Activated T-helper 2 cell treated with anti-CD3 and anti-CD28 coated beads, Interferon-gamma antibody, Interleukin-2, Interleukin-4, amounts not matched to agents 10 μg/mL and 5 μg/mL and 100 μg/mL, durations not matched to agents 14 hours and 24 hours and 36 hours (primary cell): ENCODE measurements at regions not wholly inside any gene's neighbourhood (a gene's known extent, or its start where the extent isn't known, plus 50 kb on each side); places are given as distances from the start of the nearest gene placed in this dataset.

ENCODE experiments used
- DNase-seq: peaks from one replicate; pipeline ENCODE4 v3.0.0; 2021; ENCODE audit warnings: low spot score
- H3K27ac Mint-ChIP-seq: one replicate; pipeline ENCODE4 v1.8.0; 2021; ENCODE audit warnings: mixed read lengths
- H3K27me3 Mint-ChIP-seq: one replicate; pipeline ENCODE4 v1.8.0; 2021; ENCODE audit warnings: low read depth, mixed read lengths
- H3K36me3 Mint-ChIP-seq: one replicate; pipeline ENCODE4 v1.8.0; 2021; ENCODE audit warnings: low read depth, mixed read lengths
- H3K4me1 Mint-ChIP-seq: one replicate; pipeline ENCODE4 v1.8.0; 2021; ENCODE audit warnings: low read depth, mixed read lengths
- H3K4me3 Mint-ChIP-seq: one replicate; pipeline ENCODE4 v1.8.0; 2021; ENCODE audit warnings: low read depth, mild to moderate bottlenecking, moderate library complexity, mixed read lengths
- H3K9me3 Mint-ChIP-seq: one replicate; pipeline ENCODE4 v1.8.0; 2021; ENCODE audit warnings: mixed read lengths
- intact Hi-C: fragments of 100-400 bp; cut with micrococcal nuclease; formaldehyde crosslinking; loops from one replicate; pipeline ENCODE4 v1.15.1; 2023

- Mint-ChIP-seq H3K4me3 (no peak overlapping the region), H3K4me1 (peaks cover 27% of the 10 kb centered on the region), H3K9me3 (no peaks in the 10 kb centered on the region), H3K36me3 (peaks cover 4% of the 10 kb centered on the region), H3K27me3 (no peaks in the 10 kb centered on the region), H3K27ac (peak overlapping the region; percentile 82)
- no peak for DNase-seq
- intact Hi-C loops = loop anchor here (1.0 to 5.0 kb wide), 3 partner anchors 71 to 247 kb away; no protein-coding TSS in a partner anchor
These were observed 74.8 kb upstream of the RIOK3 start for GRCh38 chr18:23378302-23378686.

DNA sequence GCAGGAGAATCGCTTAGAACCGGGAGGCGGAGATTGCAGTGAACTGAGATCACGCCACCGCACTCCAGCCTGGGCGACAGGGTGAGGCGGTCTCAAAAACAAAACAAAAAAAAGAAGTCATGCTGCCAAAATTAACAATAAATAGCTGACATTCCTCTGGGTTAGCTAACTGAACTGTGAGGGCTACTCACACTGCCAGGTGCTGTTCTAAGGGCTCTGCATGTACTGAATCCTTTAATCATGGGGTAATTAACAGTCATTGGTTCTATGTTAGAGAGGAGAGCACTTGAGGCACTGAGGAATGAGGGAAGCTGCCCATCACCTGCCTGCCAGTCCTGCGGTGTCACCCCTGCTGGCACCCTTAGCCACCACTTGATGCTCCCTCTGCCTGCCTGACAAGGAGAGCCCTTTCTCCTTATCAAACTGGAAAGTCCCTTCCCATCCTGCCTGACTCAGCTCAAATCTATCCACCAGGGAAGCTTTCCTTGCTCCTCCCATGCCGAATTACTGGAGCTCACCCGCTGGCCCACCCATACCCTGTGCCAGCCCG, 73.0 kb upstream of the RIOK3 start:
- H3K9me3 Mint-ChIP-seq = no peaks in the 10 kb centered on the region
- peaks cover 35% of the 10 kb centered on the region for H3K4me1 Mint-ChIP-seq
- intact Hi-C loops = no loop called here
- H3K27ac Mint-ChIP-seq = no peak overlapping the region
- H3K4me3 Mint-ChIP-seq = no peak overlapping the region
- no peak for DNase-seq
- no peaks in the 10 kb centered on the region for H3K27me3 Mint-ChIP-seq
- H3K36me3 Mint-ChIP-seq = peaks cover 8% of the 10 kb centered on the region

- intact Hi-C loops = no loop called here
- Mint-ChIP-seq H3K4me3 (no peak overlapping the region), H3K27me3 (no peaks in the 10 kb centered on the region), H3K4me1 (peaks cover 41% of the 10 kb centered on the region), H3K9me3 (no peaks in the 10 kb centered on the region), H3K36me3 (peaks cover 13% of the 10 kb centered on the region), H3K27ac (no peak overlapping the region)
- no peak for DNase-seq
These were observed 72.3 kb upstream of the RIOK3 start for GRCh38 chr18:23380817-23381216.

DNA sequence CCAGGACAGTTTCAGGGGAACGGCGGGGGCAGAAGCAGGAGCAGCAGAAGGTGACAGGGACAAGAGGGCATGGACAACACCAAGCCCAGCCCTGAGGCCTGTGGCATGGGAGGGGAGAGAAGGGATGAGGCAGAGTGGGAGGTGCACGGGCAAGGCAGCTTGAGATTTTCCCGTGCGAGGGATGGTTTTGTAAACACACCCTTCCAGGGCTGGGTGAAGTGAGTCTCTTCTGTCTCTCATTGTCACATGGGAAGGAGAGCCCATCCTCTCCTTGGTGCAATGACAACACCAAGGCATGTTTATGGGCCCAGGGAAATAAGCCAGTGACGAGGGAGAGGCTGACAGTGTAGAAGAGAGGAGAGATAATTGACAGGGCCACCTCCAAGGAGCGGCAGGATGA, 69.6 kb upstream of the RIOK3 start:
- Mint-ChIP-seq H3K4me1 (peaks cover 26% of the 10 kb centered on the region), H3K9me3 (no peaks in the 10 kb centered on the region), H3K27ac (no peak overlapping the region), H3K4me3 (no peak overlapping the region), H3K27me3 (no peaks in the 10 kb centered on the region), H3K36me3 (peaks cover 13% of the 10 kb centered on the region)
- intact Hi-C loops = no loop called here
- no peak for DNase-seq

DNA sequence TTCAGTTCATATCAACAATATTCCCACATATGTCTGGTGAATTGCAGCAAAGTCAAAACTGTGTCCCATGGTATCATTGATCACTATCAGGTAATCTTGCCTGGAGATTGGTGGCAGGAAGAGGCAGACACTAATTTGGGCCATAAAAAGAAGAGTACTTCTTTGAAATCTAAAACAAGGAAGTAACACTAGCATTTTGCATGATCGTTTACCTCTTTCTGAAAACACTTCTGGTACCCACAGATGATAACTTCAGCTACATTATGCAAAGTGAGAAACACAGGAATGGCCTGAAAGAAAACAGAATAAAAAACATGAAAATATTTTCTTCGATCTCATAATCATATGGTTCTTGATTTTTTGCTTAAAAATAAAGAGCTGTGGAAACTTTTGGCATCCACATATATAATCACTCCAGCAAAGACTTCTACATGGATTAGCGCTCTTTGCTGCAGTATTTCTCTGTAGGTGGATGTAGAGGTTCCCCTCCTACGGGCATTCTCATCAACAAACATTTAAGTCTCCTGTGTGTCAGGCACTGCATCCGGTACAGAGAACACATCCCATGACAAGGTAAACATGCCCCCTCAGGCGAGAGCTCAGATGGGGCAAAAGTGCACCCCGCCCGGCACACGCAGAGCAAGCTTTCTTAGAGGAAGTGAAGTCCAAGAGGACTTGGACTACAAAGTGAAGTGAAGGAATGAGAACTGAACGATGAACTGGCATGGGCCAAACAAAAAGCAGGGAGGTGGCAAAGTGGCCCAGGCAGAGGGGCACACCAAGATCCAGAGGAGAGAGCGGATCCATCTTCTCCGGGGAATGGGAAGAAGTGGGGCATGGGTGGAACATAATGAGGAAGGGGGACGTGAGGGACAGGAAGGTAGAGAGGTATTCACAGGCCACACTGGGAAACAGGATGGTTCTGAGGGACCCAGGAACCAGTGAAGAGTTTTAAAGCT, 68.0 kb upstream of the RIOK3 start:
- Mint-ChIP-seq H3K36me3 (peaks cover 16% of the 10 kb centered on the region), H3K27me3 (no peaks in the 10 kb centered on the region), H3K9me3 (no peaks in the 10 kb centered on the region), H3K27ac (peak overlapping the region; percentile 47), H3K4me3 (no peak overlapping the region), H3K4me1 (peaks cover 22% of the 10 kb centered on the region)
- intact Hi-C loops = no loop called here
- no peak for DNase-seq

DNA sequence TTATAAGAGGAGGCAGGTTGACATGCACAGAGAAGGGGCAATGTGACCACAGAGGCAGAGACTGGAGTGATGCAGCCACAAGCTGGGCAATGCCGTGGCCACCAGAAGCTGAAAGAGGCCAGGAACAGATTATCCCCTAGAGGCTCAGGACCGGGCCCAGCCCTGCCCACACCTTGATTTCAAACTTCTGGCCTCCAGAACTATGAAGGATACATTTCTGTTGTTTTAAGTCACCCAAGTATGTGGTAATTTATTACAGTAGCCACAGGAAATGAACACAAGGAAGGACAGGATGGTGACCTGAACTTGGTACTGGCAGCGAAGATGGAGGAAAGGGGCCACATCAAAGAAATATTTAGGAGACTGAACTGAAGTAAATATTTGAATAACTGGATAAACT, 66.8 kb upstream of the RIOK3 start:
- Mint-ChIP-seq H3K36me3 (peaks cover 16% of the 10 kb centered on the region), H3K4me1 (peaks cover 22% of the 10 kb centered on the region), H3K4me3 (no peak overlapping the region), H3K27ac (no peak overlapping the region), H3K27me3 (no peaks in the 10 kb centered on the region), H3K9me3 (no peaks in the 10 kb centered on the region)
- no peak for DNase-seq
- intact Hi-C loops = no loop called here

- no peak for DNase-seq
- peaks cover 22% of the 10 kb centered on the region for H3K4me1 Mint-ChIP-seq
- intact Hi-C loops = no loop called here
- no peak overlapping the region for H3K27ac Mint-ChIP-seq
- peaks cover 16% of the 10 kb centered on the region for H3K36me3 Mint-ChIP-seq
- H3K9me3 Mint-ChIP-seq = no peaks in the 10 kb centered on the region
- H3K4me3 Mint-ChIP-seq = no peak overlapping the region
- H3K27me3 Mint-ChIP-seq = no peaks in the 10 kb centered on the region
These were observed 65.8 kb upstream of the RIOK3 start for GRCh38 chr18:23387265-23387664.

DNA sequence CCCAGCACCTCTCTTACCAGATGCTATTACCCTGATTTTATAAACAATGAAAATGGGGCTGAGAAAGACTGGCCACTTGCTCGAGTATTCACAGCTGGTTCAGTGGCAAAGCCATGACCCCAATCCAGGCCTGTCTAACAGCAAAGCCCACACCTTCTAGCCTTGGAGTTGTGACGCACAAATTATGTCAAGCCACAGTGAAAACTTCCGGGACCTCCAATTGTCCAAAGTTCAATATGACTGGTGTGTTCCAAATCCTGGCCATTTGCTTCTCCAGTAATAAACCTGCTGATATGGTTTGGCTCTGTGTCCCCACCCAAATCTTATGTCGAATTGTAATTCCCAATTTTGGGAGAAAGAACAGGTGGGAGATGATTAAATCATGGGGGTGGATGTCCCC, 64.7 kb upstream of the RIOK3 start:
- peaks cover 12% of the 10 kb centered on the region for H3K36me3 Mint-ChIP-seq
- H3K4me1 Mint-ChIP-seq = peaks cover 19% of the 10 kb centered on the region

GRCh38 chr18:23391156-23391555, 61.9 kb upstream of the RIOK3 start:
- Mint-ChIP-seq H3K4me1 (peaks cover 3% of the 10 kb centered on the region), H3K9me3 (no peaks in the 10 kb centered on the region), H3K27me3 (no peaks in the 10 kb centered on the region), H3K4me3 (no peak overlapping the region), H3K27ac (no peak overlapping the region), H3K36me3 (peaks cover 18% of the 10 kb centered on the region)
- intact Hi-C loops = no loop called here
- DNase-seq = no peak

More for the DNA sequence above, 64.7 kb upstream of the RIOK3 start:
- Mint-ChIP-seq H3K27ac (no peak overlapping the region), H3K4me3 (no peak overlapping the region), H3K27me3 (no peaks in the 10 kb centered on the region), H3K9me3 (no peaks in the 10 kb centered on the region)
- no peak for DNase-seq
- intact Hi-C loops = no loop called here

DNA sequence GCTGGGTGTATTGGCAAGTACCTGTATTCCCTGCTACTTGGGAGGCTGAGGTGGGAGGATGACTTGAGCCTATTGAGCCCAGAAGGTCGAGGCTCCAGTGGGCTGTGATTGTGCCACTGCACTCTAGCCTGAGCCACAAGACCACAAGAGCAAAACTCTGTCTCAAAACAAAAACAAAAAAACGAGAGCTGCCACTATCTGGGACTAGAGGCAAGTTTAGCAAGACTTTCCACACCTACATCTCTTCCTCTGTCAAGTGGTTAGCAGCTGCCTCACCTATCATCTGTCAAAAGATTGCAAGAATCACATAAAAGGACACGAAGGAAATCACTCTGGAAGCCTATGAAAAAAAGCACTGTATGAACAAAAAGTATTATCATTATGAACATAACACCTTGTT, 55.2 kb upstream of the RIOK3 start:
- no peaks in the 10 kb centered on the region for H3K27me3 Mint-ChIP-seq
- H3K27ac Mint-ChIP-seq = no peak overlapping the region
- H3K36me3 Mint-ChIP-seq = peaks cover 15% of the 10 kb centered on the region
- H3K4me1 Mint-ChIP-seq = peaks cover 10% of the 10 kb centered on the region
- H3K9me3 Mint-ChIP-seq = no peaks in the 10 kb centered on the region
- no peak overlapping the region for H3K4me3 Mint-ChIP-seq
- intact Hi-C loops = no loop called here
- no peak for DNase-seq

DNA sequence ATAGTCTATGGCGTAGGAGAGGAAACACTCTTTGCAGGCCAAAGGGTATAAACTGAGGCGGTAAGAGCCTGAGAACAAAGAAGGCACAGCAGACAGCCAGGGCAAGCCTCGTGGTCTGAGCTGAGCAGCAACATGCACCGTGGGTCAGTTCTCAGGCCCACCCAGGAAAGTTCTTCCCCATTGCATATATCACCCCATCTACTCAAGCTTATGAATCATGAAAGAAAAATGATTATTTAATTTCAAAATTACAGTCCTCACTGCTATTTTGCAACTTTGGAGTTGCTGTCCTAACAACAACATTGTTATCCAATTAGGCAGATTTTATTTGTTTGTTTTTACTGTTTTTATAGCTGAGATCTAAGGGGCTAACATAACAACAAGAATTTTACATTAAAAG, 54.7 kb upstream of the RIOK3 start:
- Mint-ChIP-seq H3K4me1 (peaks cover 10% of the 10 kb centered on the region), H3K27me3 (no peaks in the 10 kb centered on the region), H3K27ac (no peak overlapping the region), H3K36me3 (peaks cover 15% of the 10 kb centered on the region), H3K4me3 (no peak overlapping the region), H3K9me3 (no peaks in the 10 kb centered on the region)
- intact Hi-C loops = no loop called here
- no peak for DNase-seq

DNA sequence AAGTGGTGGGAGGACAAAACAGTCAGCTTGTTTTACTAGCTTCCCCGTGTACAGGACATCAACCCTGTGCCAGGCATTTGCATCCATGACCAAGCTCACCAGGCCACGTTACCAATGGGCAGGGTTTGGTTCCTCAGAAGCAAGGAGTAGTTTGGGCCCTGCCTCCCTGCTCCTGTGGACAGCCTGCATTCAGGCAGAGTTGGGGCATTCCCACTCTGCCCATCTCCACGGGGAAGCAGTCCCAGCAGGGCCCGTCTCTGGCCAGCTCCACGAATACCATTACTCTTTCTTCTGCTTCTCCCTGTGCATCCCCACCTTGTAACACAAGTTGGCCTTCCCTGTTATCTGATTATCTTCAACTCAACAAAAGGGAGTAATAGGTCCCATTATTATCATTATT, 54.0 kb upstream of the RIOK3 start:
- Mint-ChIP-seq H3K9me3 (no peaks in the 10 kb centered on the region), H3K4me1 (peaks cover 10% of the 10 kb centered on the region), H3K4me3 (no peak overlapping the region), H3K36me3 (peaks cover 12% of the 10 kb centered on the region), H3K27ac (no peak overlapping the region), H3K27me3 (no peaks in the 10 kb centered on the region)
- intact Hi-C loops = no loop called here
- DNase-seq = no peak

- no peaks in the 10 kb centered on the region for H3K9me3 Mint-ChIP-seq
- H3K4me3 Mint-ChIP-seq = no peak overlapping the region
- H3K27me3 Mint-ChIP-seq = no peaks in the 10 kb centered on the region
- peaks cover 10% of the 10 kb centered on the region for H3K4me1 Mint-ChIP-seq
- no peaks in the 10 kb centered on the region for H3K36me3 Mint-ChIP-seq
- DNase-seq = no peak
- no peak overlapping the region for H3K27ac Mint-ChIP-seq
- intact Hi-C loops = no loop called here
These were observed 52.2 kb upstream of the RIOK3 start for GRCh38 chr18:23400918-23401317.
